H1 (cell line): ENCODE measurements at regions not wholly inside any gene's neighbourhood (a gene's known extent, or its start where the extent isn't known, plus 50 kb on each side); places are given as distances from the start of the nearest gene placed in this dataset.

ENCODE experiments used
- CTCF ChIA-PET: fragments of 300-600 bp; sonication (Branson Sonifier 250); formaldehyde crosslinking; loops from one replicate; lab custom pipeline; 2021; ENCODE audit not compliant: partially characterized antibody; lab: Charles Lee
- POLR2A ChIA-PET: fragments of 300-600 bp; sonication (Branson Sonifier 250); formaldehyde crosslinking; loops from one replicate; lab custom pipeline; 2021; ENCODE audit warnings: inconsistent platforms; ENCODE audit not compliant: partially characterized antibody; lab: Charles Lee
- DNase-seq, 2 experiments: peaks; one replicate each; pipeline versions ENCODE4 v3.0.0 to v3.0.0-alpha.2; 2010 to 2022; ENCODE audit warnings: low spot score in 2 of 2, low read depth in 1 of 2, mixed read lengths in 1 of 2
- FAIRE-seq: peaks from 2 replicates; lab custom pipeline; 2011; peaks lifted over from hg19 to GRCh38; lab: Jason Lieb, UNC
- H2AFZ ChIP-seq: 2 replicates; pipeline ENCODE4 v1.8.1; 2012; ENCODE audit warnings: low read length, inconsistent platforms
- H2AK5ac ChIP-seq: 2 replicates; pipeline ENCODE4 v1.6.1; 2013; ENCODE audit warnings: low read depth, low read length
- H2BK120ac ChIP-seq: replicated peaks from 2 replicates; pipeline ENCODE3; 2013; ENCODE audit warnings: low read depth, low read length, inconsistent platforms
- H2BK12ac ChIP-seq: 2 replicates; pipeline ENCODE4 v1.6.1; 2013; ENCODE audit warnings: low read depth, low read length
- H2BK15ac ChIP-seq: 2 replicates; pipeline ENCODE4 v1.6.1; 2013; ENCODE audit warnings: low read length
- H2BK20ac ChIP-seq: 2 replicates; pipeline ENCODE4 v1.6.1; 2013; ENCODE audit warnings: low read length
- H2BK5ac ChIP-seq: 2 replicates; pipeline ENCODE4 v1.6.1; 2013; ENCODE audit warnings: low read depth, low read length
- H3K14ac ChIP-seq: 2 replicates; pipeline ENCODE4 v1.6.1; 2013; ENCODE audit warnings: inconsistent platforms; ENCODE audit not compliant: insufficient read length
- H3K18ac ChIP-seq: 2 replicates; pipeline ENCODE4 v1.6.1; 2013; ENCODE audit warnings: low read length; ENCODE audit errors: extremely low read depth
- H3K23ac ChIP-seq: 2 replicates; pipeline ENCODE4 v1.6.1; 2013; ENCODE audit warnings: inconsistent platforms; ENCODE audit not compliant: insufficient read length
- H3K23me2 ChIP-seq: 2 replicates; pipeline ENCODE4 v1.6.1; 2013; ENCODE audit warnings: low read depth, low read length
- H3K27ac ChIP-seq: 2 replicates; pipeline ENCODE4 v1.6.1; 2011; ENCODE audit warnings: low read depth, low read length, inconsistent platforms
- H3K27me3 ChIP-seq, 4 experiments: replicated peaks in 1 of 4; 1 replicate in 1 of 4; 2 replicates in 3 of 4; pipeline versions ENCODE4 v1.6.1 to v1.8.1; 2011 to 2013; ENCODE audit warnings: low read length in 3 of 4, mild to moderate bottlenecking in 3 of 4, inconsistent platforms in 2 of 4, mixed read lengths in 2 of 4, moderate library complexity in 1 of 4; ENCODE audit not compliant: control insufficient read depth in 3 of 4, insufficient read depth in 3 of 4; ENCODE audit errors: extremely low read depth in 1 of 4
- H3K36me3 ChIP-seq, 4 experiments: 2 replicates each; pipeline versions ENCODE4 v1.6.1 to v1.8.1; 2011 to 2013; ENCODE audit warnings: mild to moderate bottlenecking in 4 of 4, low read length in 3 of 4, moderate library complexity in 2 of 4, control low read depth in 1 of 4, inconsistent platforms in 1 of 4; ENCODE audit not compliant: insufficient read depth in 4 of 4, control insufficient read depth in 2 of 4
- H3K4ac ChIP-seq: replicated peaks from 2 replicates; pipeline ENCODE3; 2013; ENCODE audit warnings: low read length, low read depth, mixed read lengths, inconsistent platforms; ENCODE audit not compliant: insufficient read length
- H3K4me1 ChIP-seq, 4 experiments: replicated peaks in 1 of 4; 1 replicate in 1 of 4; 2 replicates in 3 of 4; pipeline versions ENCODE4 v1.6.1 to v1.8.1; 2011 to 2013; ENCODE audit warnings: low read length in 3 of 4, inconsistent platforms in 2 of 4, mixed read lengths in 1 of 4; ENCODE audit not compliant: insufficient read depth in 4 of 4, control insufficient read depth in 3 of 4
- H3K4me2 ChIP-seq, 2 experiments: 2 replicates each; pipeline versions ENCODE4 v1.6.1 to v1.8.1; 2011 to 2013; ENCODE audit warnings: low read depth in 2 of 2, low read length in 2 of 2, control low read depth in 1 of 2, inconsistent platforms in 1 of 2, mild to moderate bottlenecking in 1 of 2; ENCODE audit not compliant: insufficient read depth in 1 of 2
- H3K4me3 ChIP-seq, 4 experiments: fragments of 200-600, 300-600 bp in 1 of 4; sonication (generic), shearing (Covaris generic), sonication (Bioruptor Twin) in 1 of 4; 2 replicates each; pipeline versions ENCODE4 v1.5.1 to v1.8.1; 2011 to 2016; ENCODE audit warnings: low read length in 4 of 4, low read depth in 3 of 4, control low read depth in 2 of 4, inconsistent platforms in 2 of 4, mild to moderate bottlenecking in 2 of 4, mixed read lengths in 1 of 4, moderate library complexity in 1 of 4; ENCODE audit not compliant: insufficient read depth in 2 of 4; ENCODE audit errors: extremely low read depth in 1 of 4
- H3K56ac ChIP-seq: replicated peaks from 2 replicates; pipeline ENCODE3; 2013; ENCODE audit warnings: low read depth, mild to moderate bottlenecking, mixed read lengths, low read length, inconsistent platforms; ENCODE audit not compliant: insufficient read length
- H3K79me1 ChIP-seq: 2 replicates; pipeline ENCODE4 v1.6.1; 2013; ENCODE audit warnings: low read depth, low read length, control low read depth
- H3K79me2 ChIP-seq, 2 experiments: 2 replicates each; pipeline versions ENCODE4 v1.6.1 to v1.8.1; 2012 to 2013; ENCODE audit warnings: low read length in 2 of 2, mild to moderate bottlenecking in 2 of 2, inconsistent platforms in 1 of 2; ENCODE audit not compliant: insufficient read depth in 2 of 2, control insufficient read depth in 1 of 2
- H3K9ac ChIP-seq, 4 experiments: replicated peaks in 1 of 4; 1 replicate in 1 of 4; 2 replicates in 3 of 4; pipeline versions ENCODE4 v1.6.1 to v1.8.1; 2011 to 2013; ENCODE audit warnings: low read depth in 3 of 4, low read length in 3 of 4, control low read depth in 2 of 4, mild to moderate bottlenecking in 2 of 4, moderate library complexity in 2 of 4, inconsistent platforms in 1 of 4; ENCODE audit errors: extremely low read depth in 1 of 4
- H3K9me3 ChIP-seq, 2 experiments: 2 replicates each; pipeline versions ENCODE4 v1.6.1 to v1.8.1; 2012 to 2013; ENCODE audit warnings: mild to moderate bottlenecking in 2 of 2, moderate library complexity in 2 of 2, control low read depth in 1 of 2, inconsistent platforms in 1 of 2, low read depth in 1 of 2, low read length in 1 of 2, mixed read lengths in 1 of 2; ENCODE audit not compliant: insufficient read depth in 2 of 2
- H4K20me1 ChIP-seq, 2 experiments: replicated peaks in 1 of 2; 2 replicates each; pipeline versions ENCODE3 to v1.8.1; 2011 to 2013; ENCODE audit warnings: inconsistent platforms in 2 of 2, low read length in 2 of 2, mild to moderate bottlenecking in 1 of 2; ENCODE audit not compliant: insufficient read depth in 2 of 2, control insufficient read depth in 1 of 2
- H4K5ac ChIP-seq: 2 replicates; pipeline ENCODE4 v1.6.1; 2013; ENCODE audit warnings: low read length, low read depth, mixed read lengths, inconsistent platforms; ENCODE audit not compliant: insufficient read length
- H4K8ac ChIP-seq: 2 replicates; pipeline ENCODE4 v1.8.0; 2013; ENCODE audit warnings: mild to moderate bottlenecking, moderate library complexity, low read length, inconsistent platforms; ENCODE audit not compliant: insufficient read depth; ENCODE audit errors: extremely low read depth
- H4K91ac ChIP-seq: replicated peaks from 2 replicates; pipeline ENCODE3; 2013; ENCODE audit warnings: low read length, mixed read lengths, inconsistent platforms; ENCODE audit not compliant: insufficient read length
- SIN3A ChIP-seq, 2 experiments: IDR thresholded peaks in 1 of 2; conservative IDR thresholded peaks in 1 of 2; 2 replicates each; pipeline ENCODE4 v1.6.1; 2011 to 2012; ENCODE audit warnings: low read length in 2 of 2, improper control_type of control experiment in 1 of 2, low read depth in 1 of 2, mild to moderate bottlenecking in 1 of 2
- WGBS, 2 experiments: shearing (Covaris generic) in 1 of 2; methylation state at CpG; one replicate each; pipeline versions ENCODE4 v1.1.6 to v1.1.7; 2013 to 2015; ENCODE audit warnings: low lambda C conversion rate in 2 of 2, mixed read lengths in 2 of 2, inconsistent platforms in 1 of 2, low coverage in 1 of 2, missing lambda C conversion rate in 1 of 2; ENCODE audit not compliant: insufficient replicate concordance in 2 of 2, insufficient coverage in 1 of 2, insufficient read length in 1 of 2; ENCODE audit errors: extremely low coverage in 1 of 2, missing lambda C conversion rate in 1 of 2; 5-methylcytosine and 5-hydroxymethylcytosine counted together

DNA sequence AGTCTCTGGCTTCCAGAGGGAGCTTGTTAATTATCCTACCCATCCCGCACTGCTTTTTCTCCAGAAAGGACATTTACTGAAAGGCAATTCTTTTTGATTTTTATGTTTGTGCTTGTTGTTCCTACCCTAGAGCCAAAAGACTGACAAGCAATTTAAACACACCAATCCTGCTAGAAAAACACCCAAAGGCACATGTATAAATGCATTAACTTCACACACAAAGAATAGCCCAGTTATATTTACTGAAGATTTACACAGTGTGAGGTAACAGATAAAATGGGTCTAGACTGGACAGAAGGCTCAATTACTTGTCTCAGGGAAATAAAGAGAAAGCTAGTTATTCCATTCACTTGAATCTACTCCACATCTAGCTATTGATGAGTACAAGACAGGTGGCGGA is 61.2 kb upstream of the NOCT start:
- no peaks in the 10 kb centered on the region for H3K79me1 ChIP-seq
- H4K8ac ChIP-seq: no peak overlapping the region
- ChIA-PET POLR2A (interaction anchor here (1.8 kb wide), 1 partner anchor 19 kb away, joined by 5 read pairs; no protein-coding TSS in a partner anchor), CTCF (interaction anchor here (0.7 to 2.2 kb wide), 5 partner anchors 13 to 83 kb away, joined by 3 to 5 read pairs (median 3); no protein-coding TSS in a partner anchor)
- H3K79me2 ChIP-seq: no peaks in the 10 kb centered on the region
- no peak overlapping the region for H2BK120ac ChIP-seq
- H3K56ac ChIP-seq: no peak overlapping the region
- H4K5ac ChIP-seq: no peak overlapping the region
- H3K9ac ChIP-seq: no peak overlapping the region
- H2BK20ac ChIP-seq: no peak overlapping the region
- no peak overlapping the region for H4K91ac ChIP-seq
- no peak overlapping the region for H2AK5ac ChIP-seq
- no peak overlapping the region for H3K23ac ChIP-seq
- H3K4me1 ChIP-seq: no peaks in the 10 kb centered on the region
- no peak overlapping the region for H3K4me3 ChIP-seq
- 81% methylated on average over 2 of the region's 2 CpGs; no CpG with 5 or more reads in 1 of the 2 experiments for WGBS, 2 experiments
- H3K23me2 ChIP-seq: no peaks in the 10 kb centered on the region; the same call in 1 of the 2 replicates
- H3K27ac ChIP-seq: no peak overlapping the region
- no peak overlapping the region for H3K4me2 ChIP-seq
- FAIRE-seq: no peak
- no peak for DNase-seq
- H2BK15ac ChIP-seq: no peak overlapping the region
- H2BK12ac ChIP-seq: no peak overlapping the region
- no peaks in the 10 kb centered on the region for H3K36me3 ChIP-seq
- H3K18ac ChIP-seq: no peak overlapping the region
- H3K27me3 ChIP-seq: no peaks in the 10 kb centered on the region
- no peak overlapping the region for H3K4ac ChIP-seq
- TF ChIP-seq SIN3A (conservative IDR thresholded peaks at IDR 0.05 in 1 of 2, IDR thresholded peaks at IDR 0.05 in 1 of 2; ENCODE audit: low read depth in 1 of 2, low read length in 2 of 2): no peak
- no peak overlapping the region for H2BK5ac ChIP-seq
- no peak overlapping the region for H2AFZ ChIP-seq
- no peaks in the 10 kb centered on the region for H4K20me1 ChIP-seq
- H3K14ac ChIP-seq: no peak overlapping the region
- no peaks in the 10 kb centered on the region for H3K9me3 ChIP-seq
